ENCODE measurements at regions not wholly inside any gene's neighbourhood (a gene's known extent, or its start where the extent isn't known, plus 50 kb on each side); places are given as distances from the start of the nearest gene placed in this dataset.
"Not testable (repeated sequence)": the region's sequence is repeated elsewhere in the genome, so short reads cannot be mapped to it uniquely, and the experiment has no call there.

- Mint-ChIP-seq H3K4me1 (no peaks in the 10 kb centered on the region), H3K4me3 (no peak overlapping the region), H3K9me3 (no peaks in the 10 kb centered on the region), H3K27me3 (no peaks in the 10 kb centered on the region), H3K27ac (no peak overlapping the region)
- DNase-seq (no peak), ATAC-seq (no peak)
Measured at GRCh38 chr4:33998291-33998690, 2246.0 kb downstream of the ARAP2 start.

GRCh38 chr4:34000356-34000755 lies 2244.0 kb downstream of the ARAP2 start:
- DNase-seq (no peak), ATAC-seq (no peak)
- no peaks in the 10 kb centered on the region for H3K4me1 Mint-ChIP-seq
- H3K9me3 Mint-ChIP-seq, result no peaks in the 10 kb centered on the region
- no peak overlapping the region for H3K4me3 Mint-ChIP-seq
- no peaks in the 10 kb centered on the region for H3K27me3 Mint-ChIP-seq
- H3K27ac Mint-ChIP-seq, result no peak overlapping the region

DNA sequence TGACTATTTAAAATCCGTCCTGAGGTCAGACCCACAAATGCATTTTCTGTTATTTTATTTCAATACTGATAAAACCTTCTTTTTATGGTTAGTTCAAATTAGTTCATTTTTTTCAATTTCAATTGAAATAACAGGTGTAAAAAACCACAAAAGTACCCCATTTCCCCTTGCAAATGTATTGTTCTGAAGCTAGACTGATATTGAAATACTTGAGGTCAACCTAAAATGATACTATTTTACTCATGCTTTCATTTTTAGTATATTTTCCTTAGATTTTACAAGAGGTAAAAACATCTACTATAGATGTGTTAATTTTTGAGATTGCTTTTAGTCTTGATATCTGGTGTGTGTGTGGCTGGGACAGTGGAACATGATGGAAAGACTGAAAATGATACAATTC lies 2237.8 kb downstream of the ARAP2 start:
- not testable (repeated sequence) for H3K27ac Mint-ChIP-seq, H3K9me3 Mint-ChIP-seq, DNase-seq, H3K4me3 Mint-ChIP-seq, ATAC-seq, H3K27me3 Mint-ChIP-seq, H3K4me1 Mint-ChIP-seq

DNA sequence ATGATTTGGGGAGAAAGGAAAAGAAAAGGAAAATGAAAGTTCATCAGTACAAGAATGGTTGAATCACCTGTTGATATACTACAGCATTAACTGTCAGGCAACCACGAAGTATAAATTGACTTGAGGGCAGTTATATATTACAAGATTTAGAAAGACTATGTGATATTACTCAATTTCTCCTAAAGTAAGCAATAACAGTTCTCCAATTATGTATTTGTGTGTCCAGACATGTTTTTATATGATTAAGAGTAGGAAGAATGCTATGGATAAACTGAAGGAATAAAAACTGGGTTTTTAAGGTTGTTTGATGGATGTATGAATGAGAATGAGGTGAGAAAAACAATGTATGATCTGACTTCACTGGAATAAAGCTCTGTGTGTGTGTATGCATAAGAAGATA lies 2234.4 kb downstream of the ARAP2 start:
- Mint-ChIP-seq H3K4me3 (no peak overlapping the region), H3K9me3 (peaks cover 0 to 8% of the 10 kb centered on the region in 2 donors), H3K4me1 (no peaks in the 10 kb centered on the region), H3K27me3 (no peaks in the 10 kb centered on the region), H3K27ac (no peak overlapping the region)
- ATAC-seq (no peak), DNase-seq (no peak)

- Mint-ChIP-seq H3K27me3 (no peaks in the 10 kb centered on the region), H3K4me1 (no peaks in the 10 kb centered on the region), H3K4me3 (no peak overlapping the region), H3K9me3 (peaks cover 0 to 8% of the 10 kb centered on the region in 2 donors), H3K27ac (no peak overlapping the region)
- DNase-seq (no peak), ATAC-seq (no peak)
Measured at GRCh38 chr4:34010751-34011519, 2233.4 kb downstream of the ARAP2 start.

DNA sequence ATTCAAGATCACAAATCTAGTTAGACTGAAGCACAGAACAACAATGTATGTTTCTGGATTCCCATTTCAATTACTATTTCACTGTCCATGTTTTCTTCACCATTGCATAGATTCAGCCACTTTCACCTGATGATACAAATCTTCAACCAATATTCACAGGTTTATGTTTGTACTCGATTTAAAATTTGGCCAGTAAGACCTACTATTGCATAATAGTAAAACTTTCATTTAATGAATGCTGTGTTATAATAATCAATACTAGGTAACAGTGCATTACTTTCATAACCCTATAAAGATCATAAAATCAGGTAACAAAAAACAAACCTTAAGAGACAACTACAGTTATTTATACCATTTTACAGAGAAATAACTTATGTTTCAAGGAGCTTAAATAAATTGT lies 2209.1 kb downstream of the ARAP2 start:
- ATAC-seq, result no peak
- no peaks in the 10 kb centered on the region for H3K4me1 Mint-ChIP-seq
- no peaks in the 10 kb centered on the region for H3K9me3 Mint-ChIP-seq
- H3K27me3 Mint-ChIP-seq, result no peaks in the 10 kb centered on the region
- no peak overlapping the region for H3K27ac Mint-ChIP-seq
- DNase-seq, result no peak
- H3K4me3 Mint-ChIP-seq, result no peak overlapping the region

- Mint-ChIP-seq H3K27me3 (no peaks in the 10 kb centered on the region), H3K27ac (no peak overlapping the region), H3K4me1 (no peaks in the 10 kb centered on the region), H3K4me3 (no peak overlapping the region), H3K9me3 (no peaks in the 10 kb centered on the region)
- DNase-seq (no peak), ATAC-seq (no peak)
Measured at GRCh38 chr4:34037280-34037679, 2207.0 kb downstream of the ARAP2 start.

DNA sequence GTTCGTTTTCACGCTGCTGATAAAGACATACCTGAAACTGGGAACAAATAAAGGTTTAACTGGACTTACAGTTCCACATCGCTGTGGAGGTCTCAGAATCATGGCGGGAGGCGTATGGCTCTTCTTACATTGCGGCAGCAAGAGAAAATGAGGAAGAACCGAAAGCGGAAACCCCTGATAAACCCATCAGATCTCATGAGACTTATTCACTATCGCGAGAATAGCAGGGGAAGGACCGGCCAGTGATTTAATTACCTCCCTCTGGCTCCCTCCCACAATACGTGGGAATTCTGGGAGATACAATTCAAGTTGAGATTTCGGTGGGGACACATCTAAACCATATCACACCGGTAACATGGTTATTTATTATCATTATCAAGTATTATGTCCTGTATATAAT lies 2204.5 kb downstream of the ARAP2 start:
- no peaks in the 10 kb centered on the region for H3K27me3 Mint-ChIP-seq
- ATAC-seq, result no peak
- DNase-seq, result no peak
- H3K9me3 Mint-ChIP-seq, result no peaks in the 10 kb centered on the region
- no peak overlapping the region for H3K27ac Mint-ChIP-seq
- no peaks in the 10 kb centered on the region for H3K4me1 Mint-ChIP-seq
- H3K4me3 Mint-ChIP-seq, result no peak overlapping the region

DNA sequence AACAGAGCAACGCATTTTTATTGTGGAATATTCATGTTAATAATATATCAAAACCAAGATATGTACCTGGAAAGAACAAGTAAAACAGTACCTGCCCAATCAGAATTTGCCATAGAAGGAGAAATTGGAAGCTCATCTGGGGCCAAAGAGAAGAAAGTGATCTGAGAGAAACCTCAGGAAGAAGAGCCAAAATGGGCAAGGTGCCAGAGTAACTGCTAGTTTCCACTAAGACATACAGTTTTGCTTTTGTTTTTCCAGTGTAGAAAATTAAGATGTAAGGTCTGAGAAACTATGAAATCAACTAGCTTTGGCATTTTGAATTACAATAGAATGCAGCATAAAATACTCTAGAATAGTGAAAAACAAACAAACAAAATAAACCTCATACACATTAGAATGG lies 2201.2 kb downstream of the ARAP2 start:
- Mint-ChIP-seq H3K4me1 (no peaks in the 10 kb centered on the region), H3K27ac (no peak overlapping the region), H3K9me3 (no peaks in the 10 kb centered on the region), H3K4me3 (no peak overlapping the region), H3K27me3 (no peaks in the 10 kb centered on the region)
- ATAC-seq (no peak), DNase-seq (no peak)

DNA sequence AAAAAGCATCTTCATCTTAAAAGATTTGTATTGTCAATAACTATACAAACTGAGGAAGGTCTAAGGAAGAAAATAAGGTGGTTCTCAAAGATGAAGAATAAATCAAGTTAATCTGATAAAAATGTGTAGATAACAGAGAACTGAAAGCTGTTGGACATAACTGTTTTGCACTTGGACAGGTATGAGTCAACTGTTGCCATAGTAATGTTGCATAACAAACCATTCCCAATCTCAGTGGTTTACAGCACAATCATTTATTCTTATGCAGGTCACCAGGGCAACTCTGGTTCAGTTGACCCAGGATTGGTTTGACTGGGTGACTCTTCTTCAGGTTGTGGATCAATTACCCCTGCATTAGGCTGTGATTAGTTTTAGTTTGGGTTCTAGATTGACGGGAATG lies 2197.7 kb downstream of the ARAP2 start:
- Mint-ChIP-seq H3K27ac (no peak overlapping the region), H3K4me3 (no peak overlapping the region), H3K9me3 (peaks cover 0 to 7% of the 10 kb centered on the region in 2 donors), H3K27me3 (no peaks in the 10 kb centered on the region), H3K4me1 (no peaks in the 10 kb centered on the region)
- DNase-seq (no peak), ATAC-seq (no peak)

- Mint-ChIP-seq H3K27me3 (no peaks in the 10 kb centered on the region), H3K27ac (no peak overlapping the region), H3K9me3 (peaks cover 0 to 7% of the 10 kb centered on the region in 2 donors), H3K4me3 (no peak overlapping the region), H3K4me1 (no peaks in the 10 kb centered on the region)
- no peak for DNase-seq
- ATAC-seq, result no peak
Measured at GRCh38 chr4:34047363-34047762, 2197.0 kb downstream of the ARAP2 start.

DNA sequence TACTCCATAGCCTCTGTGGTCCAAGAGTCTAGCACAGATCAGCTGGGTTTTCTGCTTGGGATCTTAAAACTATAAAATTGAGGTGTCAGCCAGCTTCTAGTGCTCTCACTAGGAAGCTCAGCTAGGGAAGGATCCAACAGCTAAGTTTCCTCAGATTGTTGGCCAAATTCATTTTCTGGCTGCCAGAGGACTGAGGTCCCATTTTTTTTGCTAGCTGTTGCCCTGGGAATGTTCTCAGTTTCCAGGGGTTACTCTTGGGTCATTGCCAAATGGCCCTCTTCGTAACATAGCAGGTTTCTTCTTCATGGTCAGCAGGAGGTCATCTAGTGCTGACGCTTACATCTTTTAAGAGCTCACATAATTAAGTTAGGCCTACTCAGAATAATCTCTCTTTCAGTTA lies 2178.2 kb downstream of the ARAP2 start:
- Mint-ChIP-seq H3K9me3 (no peaks in the 10 kb centered on the region), H3K27ac (no peak overlapping the region), H3K4me1 (no peaks in the 10 kb centered on the region), H3K27me3 (no peaks in the 10 kb centered on the region), H3K4me3 (no peak overlapping the region)
- DNase-seq (no peak), ATAC-seq (no peak)

DNA sequence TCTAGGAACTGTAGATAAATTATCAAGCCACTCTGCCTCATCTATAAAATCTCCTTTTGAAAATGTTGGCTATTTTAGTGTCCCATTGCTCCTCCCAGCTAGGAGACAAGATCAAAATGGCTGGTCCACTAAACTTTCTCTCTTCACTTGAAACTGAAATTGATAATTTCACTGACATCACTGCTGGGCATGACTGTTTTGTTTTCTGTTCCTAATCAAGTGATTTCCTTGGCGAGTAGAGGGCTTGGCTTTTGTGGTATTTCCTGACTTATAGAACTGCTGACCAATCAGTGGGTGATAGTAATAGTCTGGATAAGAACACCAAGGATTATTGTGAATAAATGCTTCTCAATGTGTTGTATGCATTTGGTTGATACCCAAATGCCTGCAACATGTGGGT lies 2152.9 kb downstream of the ARAP2 start:
- DNase-seq (no peak), ATAC-seq (no peak)
- H3K4me3 Mint-ChIP-seq, result no peak overlapping the region
- H3K27me3 Mint-ChIP-seq, result no peaks in the 10 kb centered on the region
- H3K27ac Mint-ChIP-seq, result no peak overlapping the region
- H3K4me1 Mint-ChIP-seq, result no peaks in the 10 kb centered on the region
- peaks cover 0 to 10% of the 10 kb centered on the region in 2 donors for H3K9me3 Mint-ChIP-seq

DNA sequence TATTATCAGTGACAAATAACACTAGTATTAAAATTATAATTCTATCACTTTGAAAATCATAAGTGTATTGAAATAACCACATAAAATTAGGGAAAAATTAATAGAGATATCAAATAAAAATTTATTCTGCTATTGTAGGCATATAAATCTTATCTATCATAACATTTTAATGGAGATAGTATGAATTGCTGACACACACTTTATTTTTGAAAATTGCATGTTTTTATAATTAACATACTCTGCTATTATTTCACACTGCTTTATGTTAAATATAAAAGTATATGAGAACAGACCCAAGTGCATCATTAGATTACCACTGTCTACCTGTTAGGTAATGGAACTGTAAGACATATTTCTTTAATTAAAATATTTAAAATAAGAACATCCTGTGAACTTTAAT lies 2150.2 kb downstream of the ARAP2 start:
- ATAC-seq, result no peak

GRCh38 chr4:34105311-34105710 lies 2139.0 kb downstream of the ARAP2 start:
- H3K4me3 Mint-ChIP-seq, result no peak overlapping the region
- H3K27me3 Mint-ChIP-seq, result no peaks in the 10 kb centered on the region
- H3K9me3 Mint-ChIP-seq, result no peaks in the 10 kb centered on the region
- no peak for ATAC-seq
- DNase-seq, result no peak
- H3K4me1 Mint-ChIP-seq, result no peaks in the 10 kb centered on the region
- no peak overlapping the region for H3K27ac Mint-ChIP-seq

More for the DNA sequence above, 2150.2 kb downstream of the ARAP2 start:
- no peak overlapping the region for H3K27ac Mint-ChIP-seq
- H3K9me3 Mint-ChIP-seq, result peaks cover 7 to 8% of the 10 kb centered on the region in 2 donors
- DNase-seq, result no peak
- no peaks in the 10 kb centered on the region for H3K4me1 Mint-ChIP-seq
- H3K4me3 Mint-ChIP-seq, result no peak overlapping the region
- no peaks in the 10 kb centered on the region for H3K27me3 Mint-ChIP-seq

GRCh38 chr4:34108391-34108790 lies 2135.9 kb downstream of the ARAP2 start:
- ATAC-seq (no peak), DNase-seq (no peak)
- Mint-ChIP-seq H3K4me1 (no peaks in the 10 kb centered on the region), H3K9me3 (no peaks in the 10 kb centered on the region), H3K27me3 (no peaks in the 10 kb centered on the region), H3K27ac (no peak overlapping the region), H3K4me3 (no peak overlapping the region)

DNA sequence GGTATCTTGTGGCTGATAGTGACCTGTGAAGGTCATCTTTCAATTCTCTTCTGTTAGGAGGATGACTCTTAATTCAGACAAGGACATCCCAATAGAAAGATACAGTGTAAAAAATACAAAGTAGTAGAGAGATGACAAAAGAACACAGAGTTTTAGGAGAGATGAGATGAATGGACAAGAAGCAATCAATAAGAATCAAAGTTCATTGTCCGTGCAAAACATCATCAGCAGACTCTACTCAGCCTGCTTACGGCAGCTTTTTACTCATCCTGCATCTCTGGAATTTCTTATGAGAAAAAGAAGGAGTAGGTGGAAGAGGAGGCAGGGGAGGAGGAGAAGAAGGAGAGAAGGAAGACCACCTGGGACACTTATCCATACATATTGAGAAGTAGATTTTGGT lies 2131.7 kb downstream of the ARAP2 start:
- ATAC-seq (no peak), DNase-seq (no peak)
- H3K4me3 Mint-ChIP-seq, result no peak overlapping the region
- no peaks in the 10 kb centered on the region for H3K4me1 Mint-ChIP-seq
- H3K27me3 Mint-ChIP-seq, result no peaks in the 10 kb centered on the region
- H3K27ac Mint-ChIP-seq, result no peak overlapping the region
- no peaks in the 10 kb centered on the region for H3K9me3 Mint-ChIP-seq

All from stimulated activated naive CD8-positive, alpha-beta T cell treated with anti-CD3 and anti-CD28 coated beads, Interleukin-15, amount 100 ng/mL, for 72 hours (primary cell).